AG08396 (cell line): ENCODE measurements at regions not wholly inside any gene's neighbourhood (a gene's known extent, or its start where the extent isn't known, plus 50 kb on each side); places are given as distances from the start of the nearest gene placed in this dataset.

Experiments used
- DNase-seq: peaks from one replicate; pipeline ENCODE4 v3.0.0; 2012; ENCODE audit warnings: low spot score, mixed read lengths

DNA sequence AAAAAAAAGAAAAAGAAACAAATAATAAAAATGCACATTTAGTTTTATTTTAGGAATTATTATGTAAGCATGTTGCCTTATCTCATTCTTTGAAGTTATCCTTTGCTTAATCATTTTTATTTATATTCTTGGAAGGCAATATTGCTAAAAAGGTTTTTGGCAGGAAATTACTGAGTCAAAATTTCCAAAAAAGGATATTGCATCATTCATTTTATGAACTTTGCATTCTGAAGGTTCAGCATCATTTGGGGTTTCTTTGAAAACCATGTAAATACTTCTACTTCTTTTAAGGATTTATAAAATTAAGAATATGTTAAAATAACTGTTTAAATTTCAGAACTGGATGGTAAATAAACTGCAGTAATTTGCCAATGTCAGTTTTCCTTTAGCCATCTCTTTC, 94.2 kb upstream of the CTNND2 start:
- DNase-seq = no peak

DNA sequence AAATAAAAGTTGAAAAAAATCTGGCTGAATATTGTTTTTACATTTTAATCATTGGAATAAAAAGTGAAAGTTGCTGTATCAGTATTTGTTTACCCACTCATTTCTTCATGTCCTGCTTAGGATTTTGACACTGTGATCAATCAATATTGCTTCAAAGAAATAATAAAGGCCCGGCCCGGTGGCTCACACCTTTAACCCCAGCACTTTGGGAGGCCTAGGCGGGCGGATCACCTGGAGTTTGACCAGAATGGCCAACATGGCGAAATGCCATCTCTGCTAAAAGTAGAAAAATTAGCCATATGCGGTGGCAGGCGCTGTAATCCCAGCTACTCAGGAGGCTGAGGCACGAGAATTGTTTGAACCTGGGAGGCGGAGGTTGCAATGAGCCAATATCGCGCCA, 93.7 kb upstream of the CTNND2 start:
- DNase-seq = no peak

DNA sequence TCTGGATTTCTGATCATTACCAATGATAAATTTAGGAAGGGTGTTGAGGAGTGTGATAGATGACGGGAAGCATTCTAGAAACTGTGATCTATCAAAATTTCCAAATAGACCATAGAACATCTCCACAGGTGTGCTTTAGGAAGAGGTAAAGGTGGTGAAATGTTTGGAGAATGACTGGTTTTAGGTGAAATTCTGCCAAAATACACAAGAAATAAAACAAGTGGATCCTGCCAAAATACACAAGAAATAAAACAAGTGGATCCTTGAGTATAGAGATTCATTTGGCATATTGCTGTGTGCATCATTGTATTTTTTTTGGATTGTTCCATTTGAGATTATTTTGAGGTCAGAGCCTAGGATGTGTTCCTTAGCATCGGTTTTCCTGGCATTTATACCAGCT, 88.3 kb upstream of the CTNND2 start:
- no peak for DNase-seq

- no peak for DNase-seq
Observed at GRCh38 chr5:11985993-11986392, 81.7 kb upstream of the CTNND2 start.

DNA sequence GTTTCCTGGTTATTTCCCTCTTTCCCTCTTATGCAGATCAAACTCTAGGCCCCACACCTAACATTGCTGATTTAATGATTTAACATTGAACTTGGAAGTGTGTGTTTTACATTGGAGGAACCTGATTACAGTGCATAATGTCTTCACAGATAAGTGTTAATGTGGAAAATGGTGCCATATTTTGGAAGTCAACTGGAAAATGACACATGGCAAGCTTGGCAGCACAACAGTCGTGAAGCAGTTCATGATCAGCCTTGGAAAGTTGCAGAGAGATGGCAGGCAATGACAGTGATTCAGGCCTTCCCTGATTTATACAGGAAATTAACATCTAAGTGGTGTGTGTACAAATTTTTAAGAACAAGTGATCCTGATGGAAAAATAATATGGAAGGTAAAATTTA, 80.0 kb upstream of the CTNND2 start:
- no peak for DNase-seq

DNA sequence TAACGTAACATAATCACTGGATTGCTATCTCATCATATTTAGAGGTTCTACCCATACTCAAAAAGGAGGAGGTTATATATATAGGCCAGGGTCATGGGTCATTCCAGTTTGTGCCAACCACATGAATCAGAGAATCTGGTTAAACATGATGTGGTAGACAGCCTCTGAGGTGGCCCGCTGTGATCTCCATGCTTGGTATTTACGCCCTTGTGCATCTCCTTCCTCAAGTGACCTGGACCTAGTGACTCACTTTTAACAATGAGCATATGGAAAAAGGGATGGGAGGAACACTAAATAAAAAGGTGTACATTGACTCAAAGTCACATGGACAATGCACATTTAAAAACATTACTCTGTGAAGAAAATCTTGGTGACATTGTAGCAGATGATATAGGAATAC, 77.7 kb upstream of the CTNND2 start:
- DNase-seq = no peak

DNA sequence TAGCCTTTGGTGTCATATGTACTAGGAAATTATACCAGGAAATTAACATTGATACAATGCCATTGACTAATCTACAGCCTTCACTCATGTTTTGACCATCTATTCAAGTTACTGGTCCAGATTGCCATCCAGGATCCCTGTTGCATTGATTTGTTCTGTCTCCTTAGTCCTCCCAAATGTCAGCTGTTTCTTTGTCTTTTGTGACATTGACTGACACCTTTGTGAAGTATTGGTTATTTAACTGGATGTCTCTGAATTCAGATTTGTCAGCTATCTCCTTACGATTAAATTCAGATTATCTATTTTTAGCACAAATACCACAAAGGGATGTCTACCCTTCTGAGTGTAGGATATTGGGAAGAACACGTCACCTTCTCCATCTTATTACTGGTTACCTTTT, 73.7 kb upstream of the CTNND2 start:
- no peak for DNase-seq

DNA sequence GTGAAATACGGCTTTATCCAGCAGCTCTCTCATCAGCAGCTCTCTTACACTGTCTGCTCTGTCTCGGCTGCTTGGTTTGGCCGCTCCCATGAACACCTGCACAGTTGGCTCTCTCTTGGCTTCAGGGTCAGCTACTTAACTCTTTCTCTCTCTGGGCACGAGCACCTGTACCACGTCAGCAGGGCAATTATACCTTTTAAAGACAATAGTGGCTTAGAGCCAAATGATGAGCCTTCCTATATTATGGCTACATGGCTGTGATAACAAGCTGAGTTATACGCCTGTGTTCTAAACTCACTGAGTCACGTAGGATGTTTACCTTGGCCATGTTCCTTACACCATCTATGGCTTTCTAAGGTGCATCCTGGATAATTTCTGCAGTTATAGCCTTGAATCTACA, 69.2 kb upstream of the CTNND2 start:
- DNase-seq = no peak

DNA sequence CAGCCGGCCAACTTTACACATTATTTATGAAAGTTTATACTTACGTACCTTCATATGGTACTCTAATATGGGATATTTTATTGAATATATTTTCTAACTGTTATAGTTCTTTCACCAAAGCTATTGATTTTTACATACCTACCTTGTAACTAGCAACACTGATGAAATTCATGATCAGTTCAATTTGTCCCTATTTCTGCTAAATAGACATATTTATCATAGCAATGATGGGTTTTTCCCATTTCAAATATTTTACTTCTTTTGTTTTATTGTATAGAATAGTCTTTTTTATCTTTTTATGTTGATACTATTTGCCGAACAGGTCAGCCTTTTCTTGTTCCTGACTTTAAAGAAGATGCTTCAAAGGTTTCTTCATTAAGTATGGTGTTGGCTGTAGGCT, 59.0 kb upstream of the CTNND2 start:
- no peak for DNase-seq

- no peak for DNase-seq
Observed at GRCh38 chr5:11962122-11962521, 57.9 kb upstream of the CTNND2 start.

DNA sequence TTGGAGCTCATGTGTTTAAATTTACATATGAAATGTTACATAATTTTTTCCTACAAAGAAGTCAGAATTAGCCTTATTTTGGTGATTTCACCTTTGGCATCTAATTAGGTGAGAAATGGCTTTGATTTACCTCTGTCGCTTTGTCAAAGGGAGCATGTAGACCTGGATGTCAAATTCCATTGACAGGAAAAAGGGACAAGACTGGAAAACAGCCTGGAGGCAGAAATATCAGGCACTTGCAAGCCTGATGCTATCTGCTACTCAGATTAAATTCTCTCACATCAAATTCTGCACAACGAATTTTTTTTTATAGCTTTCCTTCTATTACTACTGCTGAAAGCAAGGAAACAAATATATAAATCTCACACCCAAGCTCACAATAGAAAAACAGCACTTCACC, 54.1 kb upstream of the CTNND2 start:
- DNase-seq = no peak

DNA sequence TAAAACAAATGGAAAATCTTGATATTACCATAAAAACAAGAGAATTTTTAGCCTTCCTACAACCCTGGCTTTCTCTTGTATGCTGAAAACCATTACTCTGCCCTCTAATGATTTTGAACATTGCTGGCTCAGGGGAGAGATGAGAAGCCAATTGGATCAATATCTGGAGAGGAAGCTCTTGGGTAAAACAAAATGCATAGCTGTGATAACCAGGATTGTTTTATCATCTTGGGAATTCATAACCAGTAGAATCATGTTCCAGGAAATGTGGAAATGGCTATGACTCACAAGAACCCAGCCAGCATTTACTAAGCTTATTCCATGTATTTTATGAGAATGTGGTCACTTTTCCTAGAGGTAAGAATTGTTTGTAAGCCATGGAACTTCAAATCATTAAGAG, 51.1 kb upstream of the CTNND2 start:
- no peak for DNase-seq
